Upper lobe of left lung (tissue), 6 donors: ENCODE measurements at regions not wholly inside any gene's neighbourhood (a gene's known extent, or its start where the extent isn't known, plus 50 kb on each side); places are given as distances from the start of the nearest gene placed in this dataset.

Experiments used
- ATAC-seq, 2 donors: fragments of 200-7000 bp; cut with Tn5 transposase; one replicate each; pipeline ENCODE4 v1.9.1; 2022; ENCODE audit warnings: mild to moderate bottlenecking in 2 of 2, moderate library complexity in 2 of 2; ENCODE audit not compliant: low FRiP score in 2 of 2
- DNase-seq, 2 donors: peaks; one replicate each; pipeline ENCODE4 v3.0.0-alpha.2; 2019 to 2020
- H3K27ac ChIP-seq, 4 donors: fragments of 200-600 bp; sonication (generic); one replicate each; pipeline ENCODE4 v1.5.1; 2016 to 2019
- H3K27me3 ChIP-seq, 4 donors: fragments of 200-600 bp; sonication (generic); one replicate each; pipeline ENCODE4 v1.5.1; 2017 to 2019
- H3K36me3 ChIP-seq, 4 donors: fragments of 200-600 bp; sonication (generic); one replicate each; pipeline ENCODE4 v1.5.1; 2016 to 2019
- H3K4me1 ChIP-seq, 4 donors: fragments of 200-600 bp; sonication (generic); one replicate each; pipeline ENCODE4 v1.5.1; 2018 to 2019
- H3K4me3 ChIP-seq, 4 donors: fragments of 200-600 bp; sonication (generic); one replicate each; pipeline ENCODE4 v1.5.1; 2017 to 2019; ENCODE audit warnings: mild to moderate bottlenecking in 2 of 4, moderate library complexity in 1 of 4
- H3K9me3 ChIP-seq, 4 donors: fragments of 200-600 bp; sonication (generic); one replicate each; pipeline ENCODE4 v1.5.1; 2018 to 2019
- EP300 ChIP-seq, 4 donors: sonication (generic); formaldehyde crosslinking; IDR thresholded peaks; one replicate each; pipeline ENCODE4 v1.5.1; 2017; ENCODE audit warnings: antibody characterized with exemption in 4 of 4, control low read depth in 2 of 4
- POLR2A ChIP-seq, 4 donors: fragments of 450-650 bp; IDR thresholded peaks; one replicate each; pipeline ENCODE4 v1.5.1; 2016 to 2017; ENCODE audit warnings: antibody characterized with exemption in 4 of 4, mild to moderate bottlenecking in 2 of 4
- POLR2AphosphoS5 ChIP-seq, 2 donors: sonication (generic); formaldehyde crosslinking; IDR thresholded peaks; one replicate each; pipeline ENCODE4 v1.5.1; 2017; ENCODE audit warnings: antibody characterized with exemption in 2 of 2
- WGBS, 2 donors: methylation state at CpG; one replicate each; pipeline ENCODE4 v1.1.5; 2017 to 2018; 5-methylcytosine and 5-hydroxymethylcytosine counted together
- TF ChIP-seq, protein P1 (sequence below), 6 experiments: fragments of 450-650 bp in 4 of 6; fragments of 200-600 bp in 2 of 6; sonication (generic) in 2 of 6; IDR thresholded peaks; one replicate each; pipeline ENCODE4 v1.5.1; 2016 to 2019; ENCODE audit warnings: antibody characterized with exemption in 6 of 6
- donor health status: DM: no; HTN: no; CAD: no; lungs with moderate emphysema.
- donor health status: DM: no; HTN: yes; CAD: no; lungs with severe emphysema.

DNA sequence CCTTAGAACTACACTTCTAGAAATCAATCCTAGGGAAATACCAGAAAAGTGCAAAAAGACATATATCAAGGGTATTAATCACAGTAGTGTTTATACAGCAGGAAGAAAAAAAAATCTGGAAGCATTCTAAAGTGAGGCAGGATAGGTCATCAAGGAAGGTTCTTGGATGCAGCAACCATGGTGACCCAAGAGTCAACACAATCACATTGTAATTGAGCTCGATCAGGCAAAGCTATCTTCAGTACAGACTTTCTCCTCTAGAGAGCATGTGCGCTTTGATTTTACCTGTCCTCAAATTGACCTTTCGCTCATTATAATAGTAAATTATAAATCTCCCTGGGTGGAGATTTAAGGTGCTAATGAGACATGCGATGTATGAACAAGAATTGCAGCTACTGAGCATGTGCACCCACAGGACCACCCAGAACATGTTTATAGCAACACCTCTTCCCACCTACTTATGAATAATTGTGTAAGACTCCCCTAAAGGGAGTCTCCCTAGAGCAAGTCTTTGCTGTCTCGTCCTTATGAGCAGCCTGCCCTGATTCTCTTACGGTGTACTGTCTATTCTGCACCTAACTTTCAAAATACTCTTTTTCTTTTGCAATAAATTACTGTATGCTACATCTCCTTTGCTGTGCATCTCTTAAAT lies 297.7 kb downstream of the ATPSCKMT start:
- no peak for ATAC-seq
- Histone ChIP-seq H3K9me3 (no peaks in the 10 kb centered on the region), H3K4me3 (no peak overlapping the region), H3K4me1 (peaks cover 0 to 4% (median 0%) of the 10 kb centered on the region in 4 donors), H3K27ac (no peak overlapping the region), H3K36me3 (no peaks in the 10 kb centered on the region), H3K27me3 (no peaks in the 10 kb centered on the region)
- 73 to 77% methylated on average over 6 of the region's 6 CpGs for WGBS, 2 donors
- TF ChIP-seq POLR2A (IDR thresholded peaks at IDR 0.05) (no peak), EP300 (IDR thresholded peaks at IDR 0.05) (no peak), POLR2AphosphoS5 (IDR thresholded peaks at IDR 0.05) (no peak)
- TF ChIP-seq, protein P1, sequence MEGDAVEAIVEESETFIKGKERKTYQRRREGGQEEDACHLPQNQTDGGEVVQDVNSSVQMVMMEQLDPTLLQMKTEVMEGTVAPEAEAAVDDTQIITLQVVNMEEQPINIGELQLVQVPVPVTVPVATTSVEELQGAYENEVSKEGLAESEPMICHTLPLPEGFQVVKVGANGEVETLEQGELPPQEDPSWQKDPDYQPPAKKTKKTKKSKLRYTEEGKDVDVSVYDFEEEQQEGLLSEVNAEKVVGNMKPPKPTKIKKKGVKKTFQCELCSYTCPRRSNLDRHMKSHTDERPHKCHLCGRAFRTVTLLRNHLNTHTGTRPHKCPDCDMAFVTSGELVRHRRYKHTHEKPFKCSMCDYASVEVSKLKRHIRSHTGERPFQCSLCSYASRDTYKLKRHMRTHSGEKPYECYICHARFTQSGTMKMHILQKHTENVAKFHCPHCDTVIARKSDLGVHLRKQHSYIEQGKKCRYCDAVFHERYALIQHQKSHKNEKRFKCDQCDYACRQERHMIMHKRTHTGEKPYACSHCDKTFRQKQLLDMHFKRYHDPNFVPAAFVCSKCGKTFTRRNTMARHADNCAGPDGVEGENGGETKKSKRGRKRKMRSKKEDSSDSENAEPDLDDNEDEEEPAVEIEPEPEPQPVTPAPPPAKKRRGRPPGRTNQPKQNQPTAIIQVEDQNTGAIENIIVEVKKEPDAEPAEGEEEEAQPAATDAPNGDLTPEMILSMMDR (IDR thresholded peaks at IDR 0.05): no peak
- DNase-seq: no peak

- no peak for TF ChIP-seq POLR2A (IDR thresholded peaks at IDR 0.05)
- no peak for TF ChIP-seq POLR2AphosphoS5 (IDR thresholded peaks at IDR 0.05)
- TF ChIP-seq, protein P1 (IDR thresholded peaks at IDR 0.05): no peak
- no peak for TF ChIP-seq EP300 (IDR thresholded peaks at IDR 0.05)
- ATAC-seq: no peak
- no peaks in the 10 kb centered on the region for H3K9me3 ChIP-seq
- no peak for DNase-seq
- no peaks in the 10 kb centered on the region for H3K36me3 ChIP-seq
- H3K27me3 ChIP-seq: no peaks in the 10 kb centered on the region
- no peak overlapping the region for H3K4me3 ChIP-seq
- 43 to 45% methylated on average over 5 of the region's 5 CpGs for WGBS, 2 donors
- H3K4me1 ChIP-seq: no peaks in the 10 kb centered on the region
- no peak overlapping the region for H3K27ac ChIP-seq
Measured at GRCh38 chr5:9947944-9948343, 301.7 kb downstream of the ATPSCKMT start.

GRCh38 chr5:9947225-9947714 lies 302.4 kb downstream of the ATPSCKMT start:
- DNase-seq: peak in 1 of 2 donors; percentile 29
- ATAC-seq: peak in 1 of 2 donors; percentile 16

GRCh38 chr5:9932770-9933169 lies 302.6 kb upstream of the TAS2R1 start:
- Histone ChIP-seq H3K9me3 (peaks cover 0 to 12% (median 2%) of the 10 kb centered on the region in 4 donors), H3K27me3 (no peaks in the 10 kb centered on the region), H3K4me1 (no peaks in the 10 kb centered on the region), H3K36me3 (no peaks in the 10 kb centered on the region), H3K27ac (no peak overlapping the region), H3K4me3 (no peak overlapping the region)
- TF ChIP-seq, protein P1 (IDR thresholded peaks at IDR 0.05): no peak
- TF ChIP-seq EP300 (IDR thresholded peaks at IDR 0.05) (no peak), POLR2AphosphoS5 (IDR thresholded peaks at IDR 0.05) (no peak), POLR2A (IDR thresholded peaks at IDR 0.05) (no peak)
- no peak for DNase-seq
- ATAC-seq: no peak

More at GRCh38 chr5:9947225-9947714, 302.4 kb downstream of the ATPSCKMT start:
- TF ChIP-seq, protein P1 (IDR thresholded peaks at IDR 0.05): no peak
- no peak for TF ChIP-seq POLR2AphosphoS5 (IDR thresholded peaks at IDR 0.05)
- no peak for TF ChIP-seq POLR2A (IDR thresholded peaks at IDR 0.05)
- TF ChIP-seq EP300 (IDR thresholded peaks at IDR 0.05): no peak
- H3K4me3 ChIP-seq: no peak overlapping the region
- no peaks in the 10 kb centered on the region for H3K27me3 ChIP-seq
- H3K4me1 ChIP-seq: no peaks in the 10 kb centered on the region
- WGBS, 2 donors: 54% methylated on average over 6 of the region's 6 CpGs
- H3K27ac ChIP-seq: no peak overlapping the region
- no peaks in the 10 kb centered on the region for H3K9me3 ChIP-seq
- H3K36me3 ChIP-seq: no peaks in the 10 kb centered on the region

DNA sequence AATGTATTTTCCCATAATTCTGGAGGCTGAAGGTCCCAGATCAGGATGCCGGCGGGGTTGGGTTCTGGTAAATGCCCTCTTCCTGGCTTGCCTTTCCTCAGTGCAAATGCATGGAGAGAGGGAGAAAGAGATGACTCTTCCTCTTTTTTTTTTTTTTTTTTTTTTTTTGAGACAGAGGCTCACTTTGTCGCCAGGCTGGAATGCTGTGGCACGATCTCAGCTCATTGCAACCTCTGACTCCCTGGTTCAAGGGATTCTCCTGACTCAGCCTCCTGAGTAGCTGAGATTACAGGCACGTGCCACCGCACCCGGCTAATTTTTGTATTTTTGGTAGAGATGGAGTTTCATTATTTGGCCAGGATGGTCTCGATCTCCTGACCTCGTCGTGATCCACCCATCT lies 300.0 kb upstream of the TAS2R1 start:
- H3K27me3 ChIP-seq: no peaks in the 10 kb centered on the region
- H3K4me3 ChIP-seq: no peak overlapping the region
- no peak overlapping the region for H3K27ac ChIP-seq
- WGBS, 2 donors: 85 to 92% methylated on average over 10 of the region's 10 CpGs
- peaks cover 0 to 12% (median 2%) of the 10 kb centered on the region in 4 donors for H3K9me3 ChIP-seq
- H3K4me1 ChIP-seq: no peaks in the 10 kb centered on the region
- DNase-seq (no peak), ATAC-seq (no peak)
- no peaks in the 10 kb centered on the region for H3K36me3 ChIP-seq
- TF ChIP-seq POLR2A (IDR thresholded peaks at IDR 0.05) (no peak), POLR2AphosphoS5 (IDR thresholded peaks at IDR 0.05) (no peak), EP300 (IDR thresholded peaks at IDR 0.05) (no peak)
- TF ChIP-seq, protein P1 (IDR thresholded peaks at IDR 0.05): no peak
